ENCODE measurements at regions not wholly inside any gene's neighbourhood (a gene's known extent, or its start where the extent isn't known, plus 50 kb on each side); places are given as distances from the start of the nearest gene placed in this dataset.

DNA sequence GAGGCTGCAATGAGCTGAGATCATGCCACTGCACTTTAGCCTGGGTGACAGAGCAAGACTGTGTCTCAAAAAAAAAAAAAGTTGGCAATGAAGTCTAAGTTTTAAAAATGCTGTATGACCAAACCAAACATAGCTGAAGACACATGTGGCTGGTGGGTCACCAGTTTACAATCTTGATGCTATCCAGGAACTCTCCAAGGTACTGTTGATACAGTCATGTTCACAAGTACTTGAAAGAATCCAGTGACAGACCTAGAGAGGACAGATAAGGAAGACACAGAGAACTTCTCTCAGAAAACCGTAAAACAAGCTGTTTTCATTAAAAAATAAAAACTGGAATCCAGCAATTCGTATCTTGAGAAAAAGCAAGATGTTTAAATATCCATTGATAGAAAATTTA is 95.7 kb downstream of the ACTBL2 start:
- TF ChIP-seq CTCF (IDR thresholded peaks at IDR 0.05) (no peak), POLR2A (IDR thresholded peaks at IDR 0.05) (no peak)
